Left lung (tissue), 4 donors: ENCODE measurements at regions not wholly inside any gene's neighbourhood (a gene's known extent, or its start where the extent isn't known, plus 50 kb on each side); places are given as distances from the start of the nearest gene placed in this dataset.

Experiments
- ATAC-seq: fragments of 200-7000 bp; cut with Tn5 transposase; one replicate; pipeline ENCODE4 v1.9.1; 2020; ENCODE audit warnings: moderate library complexity
- DNase-seq, 4 donors: peaks; one replicate each; pipeline ENCODE4 v3.0.0-alpha.2; 2013 to 2020
- H3K27ac ChIP-seq, 2 donors: fragments of 200-600 bp; sonication (generic) in 1 of 2; one replicate each; pipeline versions ENCODE4 v1.5.0 to v1.8.0; 2020 to 2021
- H3K27me3 ChIP-seq, 2 donors: fragments of 200-600 bp; sonication (generic) in 1 of 2; one replicate each; pipeline versions ENCODE4 v1.5.0 to v1.8.0; 2020 to 2021
- H3K36me3 ChIP-seq, 2 donors: fragments of 200-600 bp; sonication (generic) in 1 of 2; one replicate each; pipeline versions ENCODE4 v1.5.0 to v1.8.0; 2020 to 2021
- H3K4me1 ChIP-seq, 2 donors: fragments of 200-600 bp; one replicate each; pipeline ENCODE4 v1.8.0; 2021
- H3K4me3 ChIP-seq, 2 donors: fragments of 200-600 bp; sonication (generic) in 1 of 2; one replicate each; pipeline versions ENCODE4 v1.5.0 to v1.8.0; 2020 to 2021; ENCODE audit warnings: mild to moderate bottlenecking in 1 of 2
- H3K9me3 ChIP-seq, 2 donors: fragments of 200-600 bp; sonication (generic) in 1 of 2; one replicate each; pipeline versions ENCODE4 v1.5.0 to v1.8.0; 2020 to 2021
- CTCF ChIP-seq, 2 donors: fragments of 200-600 bp; sonication (generic) in 1 of 2; IDR thresholded peaks; one replicate each; pipeline versions ENCODE4 v1.5.0 to v1.8.0; 2021; ENCODE audit warnings: antibody characterized with exemption in 2 of 2
- intact Hi-C, 2 donors: fragments of 100-400 bp; cut with DNase I; formaldehyde crosslinking; loops; one replicate each; pipeline versions ENCODE4 v1.11.2 to v1.14.2; 2022
- donor health status: DM: no; HTN: yes; CAD: no.
- donor health status: DM: no; HTN: no; CAD: no.

- no peaks in the 10 kb centered on the region for H3K4me1 ChIP-seq
- H3K9me3 ChIP-seq, result no peaks in the 10 kb centered on the region
- H3K36me3 ChIP-seq, result no peaks in the 10 kb centered on the region
- intact Hi-C loops, result no loop called here
- TF ChIP-seq CTCF (IDR thresholded peaks at IDR 0.05), result no peak
- no peak overlapping the region for H3K27ac ChIP-seq
- H3K27me3 ChIP-seq, result no peaks in the 10 kb centered on the region
- DNase-seq (no peak), ATAC-seq (no peak)
- H3K4me3 ChIP-seq, result no peak overlapping the region
Measured at GRCh38 chr15:47624503-47624902, 92.8 kb upstream of the SEMA6D start.

- no peak for ATAC-seq
- H3K27me3 ChIP-seq, result no peaks in the 10 kb centered on the region
- intact Hi-C loops, result no loop called here
Measured at GRCh38 chr15:47639042-47639441, 78.3 kb upstream of the SEMA6D start.

DNA sequence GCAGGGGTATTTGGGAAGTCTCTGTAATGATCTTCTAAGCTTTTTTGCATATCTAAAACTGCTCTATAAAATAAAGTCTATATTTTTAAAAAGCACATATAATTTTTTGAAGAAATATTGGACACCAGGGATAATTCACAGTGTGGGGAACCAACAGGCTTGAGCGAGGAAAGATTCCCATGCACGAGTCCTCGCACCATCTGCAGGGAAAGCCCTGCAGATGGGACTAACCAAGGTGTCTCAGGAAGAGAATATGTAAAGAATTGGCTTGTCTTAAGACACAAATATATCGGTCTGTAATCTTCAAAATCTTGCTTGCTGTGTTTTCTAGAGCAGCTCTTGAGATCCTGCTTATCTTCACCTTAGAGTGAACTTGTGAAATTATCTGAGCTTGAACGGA, 77.2 kb upstream of the SEMA6D start:
- Histone ChIP-seq H3K4me3 (no peak overlapping the region), H3K9me3 (no peaks in the 10 kb centered on the region), H3K4me1 (no peaks in the 10 kb centered on the region), H3K27me3 (no peaks in the 10 kb centered on the region), H3K36me3 (no peaks in the 10 kb centered on the region), H3K27ac (no peak overlapping the region)
- ATAC-seq (no peak), DNase-seq (no peak)
- TF ChIP-seq CTCF (IDR thresholded peaks at IDR 0.05), result no peak
- intact Hi-C loops, result no loop called here

More at GRCh38 chr15:47639042-47639441, 78.3 kb upstream of the SEMA6D start:
- no peak for TF ChIP-seq CTCF (IDR thresholded peaks at IDR 0.05)
- no peaks in the 10 kb centered on the region for H3K9me3 ChIP-seq
- no peak overlapping the region for H3K4me3 ChIP-seq
- H3K4me1 ChIP-seq, result no peaks in the 10 kb centered on the region
- H3K27ac ChIP-seq, result no peak overlapping the region
- no peaks in the 10 kb centered on the region for H3K36me3 ChIP-seq
- DNase-seq, result no peak

GRCh38 chr15:47640901-47641300, 76.4 kb upstream of the SEMA6D start:
- DNase-seq (no peak), ATAC-seq (no peak)
- intact Hi-C loops, result no loop called here
- H3K27ac ChIP-seq, result no peak overlapping the region
- no peak for TF ChIP-seq CTCF (IDR thresholded peaks at IDR 0.05)
- H3K27me3 ChIP-seq, result no peaks in the 10 kb centered on the region
- H3K9me3 ChIP-seq, result no peaks in the 10 kb centered on the region
- no peak overlapping the region for H3K4me3 ChIP-seq
- no peaks in the 10 kb centered on the region for H3K36me3 ChIP-seq
- no peaks in the 10 kb centered on the region for H3K4me1 ChIP-seq

- H3K27ac ChIP-seq, result no peak overlapping the region
- no peaks in the 10 kb centered on the region for H3K36me3 ChIP-seq
- no peaks in the 10 kb centered on the region for H3K4me1 ChIP-seq
- no peak overlapping the region for H3K4me3 ChIP-seq
- DNase-seq (peak in 1 of 4 donors; percentile 12), ATAC-seq (no peak)
- TF ChIP-seq CTCF (IDR thresholded peaks at IDR 0.05), result no peak
- H3K9me3 ChIP-seq, result no peaks in the 10 kb centered on the region
- intact Hi-C loops, result no loop called here
- H3K27me3 ChIP-seq, result no peaks in the 10 kb centered on the region
Measured at GRCh38 chr15:47644722-47645121, 72.6 kb upstream of the SEMA6D start.
